ENCODE measurements at regions not wholly inside any gene's neighbourhood (a gene's known extent, or its start where the extent isn't known, plus 50 kb on each side); places are given as distances from the start of the nearest gene placed in this dataset.

GRCh38 chr11:95337175-95337957, 106.4 kb upstream of the SESN3 start:
- Histone ChIP-seq H3K4me3 (ENCODE audit: low read length) (peak overlapping the region; percentile 54), H3K9me3 (replicated peaks; ENCODE audit: low read length) (no peaks in the 10 kb centered on the region), H3K36me3 (ENCODE audit: insufficient read depth, low read length) (no peaks in the 10 kb centered on the region), H3K4me1 (ENCODE audit: control insufficient read depth, insufficient read depth, low read length) (peaks cover 7% of the 10 kb centered on the region), H3K9ac (ENCODE audit: low read depth, low read length) (peak overlapping the region; percentile 62), H3K4me2 (ENCODE audit: low read length) (peak overlapping the region; percentile 72), H3K27me3 (ENCODE audit: control insufficient read depth, insufficient read depth, low read length) (no peaks in the 10 kb centered on the region)

- Histone ChIP-seq H3K9ac (ENCODE audit: low read depth, low read length) (no peak overlapping the region), H3K27me3 (ENCODE audit: control insufficient read depth, insufficient read depth, low read length) (peaks cover 4% of the 10 kb centered on the region), H3K4me3 (ENCODE audit: low read length) (no peak overlapping the region), H3K9me3 (replicated peaks; ENCODE audit: low read length) (no peaks in the 10 kb centered on the region), H3K4me2 (ENCODE audit: low read length) (no peak overlapping the region), H3K4me1 (ENCODE audit: control insufficient read depth, insufficient read depth, low read length) (peaks cover under 1% of the 10 kb centered on the region), H3K36me3 (ENCODE audit: insufficient read depth, low read length) (no peaks in the 10 kb centered on the region)
Measured at GRCh38 chr11:95335989-95336388, 105.0 kb upstream of the SESN3 start.

GRCh38 chr11:95331161-95331560, 100.2 kb upstream of the SESN3 start:
- peaks cover 18% of the 10 kb centered on the region for H3K27me3 ChIP-seq (ENCODE audit: control insufficient read depth, insufficient read depth, low read length)
- no peaks in the 10 kb centered on the region for H3K4me1 ChIP-seq (ENCODE audit: control insufficient read depth, insufficient read depth, low read length)
- no peak overlapping the region for H3K4me3 ChIP-seq (ENCODE audit: low read length)
- no peaks in the 10 kb centered on the region for H3K9me3 ChIP-seq (replicated peaks; ENCODE audit: low read length)
- H3K4me2 ChIP-seq (ENCODE audit: low read length): no peak overlapping the region
- H3K36me3 ChIP-seq (ENCODE audit: insufficient read depth, low read length): no peaks in the 10 kb centered on the region
- H3K9ac ChIP-seq (ENCODE audit: low read depth, low read length): no peak overlapping the region

- Histone ChIP-seq H3K36me3 (ENCODE audit: insufficient read depth, low read length) (no peaks in the 10 kb centered on the region), H3K9me3 (replicated peaks; ENCODE audit: low read length) (no peaks in the 10 kb centered on the region), H3K4me3 (ENCODE audit: low read length) (no peak overlapping the region), H3K4me2 (ENCODE audit: low read length) (no peak overlapping the region), H3K4me1 (ENCODE audit: control insufficient read depth, insufficient read depth, low read length) (no peaks in the 10 kb centered on the region), H3K27me3 (ENCODE audit: control insufficient read depth, insufficient read depth, low read length) (peaks cover 18% of the 10 kb centered on the region), H3K9ac (ENCODE audit: low read depth, low read length) (no peak overlapping the region)
Measured at GRCh38 chr11:95330302-95330701, 99.3 kb upstream of the SESN3 start.

GRCh38 chr11:95327273-95327948, 96.4 kb upstream of the SESN3 start:
- peaks cover 20% of the 10 kb centered on the region for H3K27me3 ChIP-seq (ENCODE audit: control insufficient read depth, insufficient read depth, low read length)
- no peak overlapping the region for H3K9ac ChIP-seq (ENCODE audit: low read depth, low read length)
- H3K4me3 ChIP-seq (ENCODE audit: low read length): no peak overlapping the region
- peaks cover 5% of the 10 kb centered on the region for H3K4me1 ChIP-seq (ENCODE audit: control insufficient read depth, insufficient read depth, low read length)
- H3K9me3 ChIP-seq (replicated peaks; ENCODE audit: low read length): no peaks in the 10 kb centered on the region
- H3K36me3 ChIP-seq (ENCODE audit: insufficient read depth, low read length): no peaks in the 10 kb centered on the region
- H3K4me2 ChIP-seq (ENCODE audit: low read length): no peak overlapping the region

GRCh38 chr11:95325777-95326258, 94.8 kb upstream of the SESN3 start:
- Histone ChIP-seq H3K36me3 (ENCODE audit: insufficient read depth, low read length) (no peaks in the 10 kb centered on the region), H3K9me3 (replicated peaks; ENCODE audit: low read length) (no peaks in the 10 kb centered on the region), H3K4me1 (ENCODE audit: control insufficient read depth, insufficient read depth, low read length) (peaks cover 6% of the 10 kb centered on the region), H3K4me3 (ENCODE audit: low read length) (no peak overlapping the region), H3K9ac (ENCODE audit: low read depth, low read length) (no peak overlapping the region), H3K27me3 (ENCODE audit: control insufficient read depth, insufficient read depth, low read length) (peaks cover 17% of the 10 kb centered on the region), H3K4me2 (ENCODE audit: low read length) (no peak overlapping the region)

GRCh38 chr11:95324826-95325225, 93.8 kb upstream of the SESN3 start:
- H3K4me3 ChIP-seq (ENCODE audit: low read length): no peak overlapping the region
- no peak overlapping the region for H3K4me2 ChIP-seq (ENCODE audit: low read length)
- H3K27me3 ChIP-seq (ENCODE audit: control insufficient read depth, insufficient read depth, low read length): peaks cover 13% of the 10 kb centered on the region
- H3K9ac ChIP-seq (ENCODE audit: low read depth, low read length): no peak overlapping the region
- H3K36me3 ChIP-seq (ENCODE audit: insufficient read depth, low read length): no peaks in the 10 kb centered on the region
- H3K9me3 ChIP-seq (replicated peaks; ENCODE audit: low read length): no peaks in the 10 kb centered on the region
- H3K4me1 ChIP-seq (ENCODE audit: control insufficient read depth, insufficient read depth, low read length): peaks cover 6% of the 10 kb centered on the region

- H3K9me3 ChIP-seq (replicated peaks; ENCODE audit: low read length): no peaks in the 10 kb centered on the region
- peaks cover 13% of the 10 kb centered on the region for H3K27me3 ChIP-seq (ENCODE audit: control insufficient read depth, insufficient read depth, low read length)
- peak overlapping the region; percentile 6 for H3K4me2 ChIP-seq (ENCODE audit: low read length)
- H3K4me1 ChIP-seq (ENCODE audit: control insufficient read depth, insufficient read depth, low read length): peaks cover 6% of the 10 kb centered on the region
- no peaks in the 10 kb centered on the region for H3K36me3 ChIP-seq (ENCODE audit: insufficient read depth, low read length)
- H3K9ac ChIP-seq (ENCODE audit: low read depth, low read length): no peak overlapping the region
- H3K4me3 ChIP-seq (ENCODE audit: low read length): no peak overlapping the region
Measured at GRCh38 chr11:95322539-95322938, 91.5 kb upstream of the SESN3 start.

- no peak overlapping the region for H3K9ac ChIP-seq (ENCODE audit: low read depth, low read length)
- no peaks in the 10 kb centered on the region for H3K36me3 ChIP-seq (ENCODE audit: insufficient read depth, low read length)
- H3K4me3 ChIP-seq (ENCODE audit: low read length): no peak overlapping the region
- H3K4me1 ChIP-seq (ENCODE audit: control insufficient read depth, insufficient read depth, low read length): peaks cover 6% of the 10 kb centered on the region
- no peak overlapping the region for H3K4me2 ChIP-seq (ENCODE audit: low read length)
- H3K27me3 ChIP-seq (ENCODE audit: control insufficient read depth, insufficient read depth, low read length): peaks cover 8% of the 10 kb centered on the region
- no peaks in the 10 kb centered on the region for H3K9me3 ChIP-seq (replicated peaks; ENCODE audit: low read length)
Measured at GRCh38 chr11:95318498-95318897, 87.5 kb upstream of the SESN3 start.

GRCh38 chr11:95308512-95309035, 77.6 kb upstream of the SESN3 start:
- no peak overlapping the region for H3K9ac ChIP-seq (ENCODE audit: low read depth, low read length)
- H3K4me1 ChIP-seq (ENCODE audit: control insufficient read depth, insufficient read depth, low read length): no peaks in the 10 kb centered on the region
- H3K36me3 ChIP-seq (ENCODE audit: insufficient read depth, low read length): no peaks in the 10 kb centered on the region
- no peak overlapping the region for H3K4me3 ChIP-seq (ENCODE audit: low read length)
- H3K27me3 ChIP-seq (ENCODE audit: control insufficient read depth, insufficient read depth, low read length): peaks cover 3% of the 10 kb centered on the region
- no peaks in the 10 kb centered on the region for H3K9me3 ChIP-seq (replicated peaks; ENCODE audit: low read length)
- no peak overlapping the region for H3K4me2 ChIP-seq (ENCODE audit: low read length)

- H3K9me3 ChIP-seq (replicated peaks; ENCODE audit: low read length): no peaks in the 10 kb centered on the region
- H3K36me3 ChIP-seq (ENCODE audit: insufficient read depth, low read length): no peaks in the 10 kb centered on the region
- peaks cover 3% of the 10 kb centered on the region for H3K27me3 ChIP-seq (ENCODE audit: control insufficient read depth, insufficient read depth, low read length)
- no peak overlapping the region for H3K4me3 ChIP-seq (ENCODE audit: low read length)
- no peak overlapping the region for H3K4me2 ChIP-seq (ENCODE audit: low read length)
- no peaks in the 10 kb centered on the region for H3K4me1 ChIP-seq (ENCODE audit: control insufficient read depth, insufficient read depth, low read length)
- H3K9ac ChIP-seq (ENCODE audit: low read depth, low read length): no peak overlapping the region
Measured at GRCh38 chr11:95307286-95307685, 76.3 kb upstream of the SESN3 start.
